Keratinocyte (primary cell): ENCODE measurements at regions not wholly inside any gene's neighbourhood (a gene's known extent, or its start where the extent isn't known, plus 50 kb on each side); places are given as distances from the start of the nearest gene placed in this dataset.

Source experiments
- DNase-seq: peaks from one replicate; pipeline ENCODE4 v3.0.0-alpha.2; 2011; ENCODE audit warnings: low read depth, missing footprints, low spot score
- FAIRE-seq: peaks from 2 replicates; lab custom pipeline; 2011; peaks lifted over from hg19 to GRCh38; lab: Jason Lieb, UNC
- H2AFZ ChIP-seq: 2 replicates; pipeline ENCODE4 v1.6.0; 2012; ENCODE audit warnings: low read length, control low read depth, inconsistent platforms; ENCODE audit not compliant: control insufficient read depth
- H3K27ac ChIP-seq: 2 replicates; pipeline ENCODE4 v1.5.1; 2011; ENCODE audit warnings: low read length; ENCODE audit not compliant: control insufficient read depth, insufficient read depth
- H3K27me3 ChIP-seq: 3 replicates; pipeline ENCODE4 v1.6.0; 2011; ENCODE audit warnings: low read length; ENCODE audit not compliant: control insufficient read depth, insufficient read depth; ENCODE audit errors: extremely low read depth
- H3K36me3 ChIP-seq, 2 experiments: 2 replicates in 1 of 2; 3 replicates in 1 of 2; pipeline ENCODE4 v1.5.1; 2011; ENCODE audit warnings: low read length in 2 of 2, mild to moderate bottlenecking in 1 of 2; ENCODE audit not compliant: control insufficient read depth in 2 of 2, insufficient read depth in 2 of 2; ENCODE audit errors: extremely low read depth in 1 of 2
- H3K4me1 ChIP-seq: 3 replicates; pipeline ENCODE4 v1.5.1; 2011; ENCODE audit warnings: low read length; ENCODE audit not compliant: control insufficient read depth, insufficient read depth; ENCODE audit errors: extremely low read depth
- H3K4me2 ChIP-seq: 3 replicates; pipeline ENCODE4 v1.6.0; 2011; ENCODE audit warnings: low read depth, low read length; ENCODE audit not compliant: control insufficient read depth, insufficient read depth; ENCODE audit errors: extremely low read depth
- H3K4me3 ChIP-seq, 3 experiments: fragments of 200-600 bp in 1 of 3; sonication (generic) in 1 of 3; 2 replicates in 2 of 3; 3 replicates in 1 of 3; pipeline ENCODE4 v1.5.1; 2011 to 2016; ENCODE audit warnings: low read length in 3 of 3, mild to moderate bottlenecking in 3 of 3, control low read depth in 2 of 3, inconsistent platforms in 1 of 3, low read depth in 1 of 3, mixed read lengths in 1 of 3, mixed run types in 1 of 3, moderate library complexity in 1 of 3; ENCODE audit not compliant: control insufficient read depth in 2 of 3, insufficient read depth in 2 of 3; ENCODE audit errors: extremely low read depth in 1 of 3
- H3K79me2 ChIP-seq: 2 replicates; pipeline ENCODE4 v1.6.0; 2012; ENCODE audit warnings: low read length; ENCODE audit not compliant: control insufficient read depth, insufficient read depth
- H3K9ac ChIP-seq: 3 replicates; pipeline ENCODE4 v1.6.0; 2011; ENCODE audit warnings: low read length; ENCODE audit not compliant: control insufficient read depth, insufficient read depth; ENCODE audit errors: extremely low read depth
- H3K9me1 ChIP-seq: 3 replicates; pipeline ENCODE4 v1.6.0; 2011; ENCODE audit warnings: low read length; ENCODE audit not compliant: control insufficient read depth, insufficient read depth; ENCODE audit errors: extremely low read depth
- H3K9me3 ChIP-seq: 2 replicates; pipeline ENCODE4 v1.5.1; 2012; ENCODE audit warnings: low read depth, low read length; ENCODE audit not compliant: control insufficient read depth
- H4K20me1 ChIP-seq: 3 replicates; pipeline ENCODE4 v1.6.0; 2011; ENCODE audit warnings: low read length; ENCODE audit not compliant: control insufficient read depth, insufficient read depth; ENCODE audit errors: extremely low read depth
- EZH2 ChIP-seq: IDR thresholded peaks from one replicate; pipeline ENCODE4 v1.6.1; 2012; ENCODE audit warnings: inconsistent platforms, mild to moderate bottlenecking, low read length, moderate library complexity
- dilution Hi-C: fragments of 300-500 bp; cut with MboI; formaldehyde crosslinking; loops from one replicate; pipeline ENCODE4 v1.7.0; 2020; ENCODE audit warnings: low sequenced_read_pairs; ENCODE audit not compliant: extremely low pct_ligation_motif_present
- TF ChIP-seq, protein P1 (sequence below), 3 experiments: IDR thresholded peaks in 1 of 3; conservative IDR thresholded peaks in 1 of 3; optimal IDR thresholded peaks in 1 of 3; 2 replicates in 2 of 3; 3 replicates in 1 of 3; pipeline versions ENCODE3 to v1.5.1; 2011; ENCODE audit warnings: low read length in 3 of 3, mild to moderate bottlenecking in 3 of 3, moderate library complexity in 2 of 3, control low read depth in 1 of 3, inconsistent platforms in 1 of 3; ENCODE audit not compliant: insufficient read depth in 2 of 3; ENCODE audit errors: extremely low read depth in 1 of 3

DNA sequence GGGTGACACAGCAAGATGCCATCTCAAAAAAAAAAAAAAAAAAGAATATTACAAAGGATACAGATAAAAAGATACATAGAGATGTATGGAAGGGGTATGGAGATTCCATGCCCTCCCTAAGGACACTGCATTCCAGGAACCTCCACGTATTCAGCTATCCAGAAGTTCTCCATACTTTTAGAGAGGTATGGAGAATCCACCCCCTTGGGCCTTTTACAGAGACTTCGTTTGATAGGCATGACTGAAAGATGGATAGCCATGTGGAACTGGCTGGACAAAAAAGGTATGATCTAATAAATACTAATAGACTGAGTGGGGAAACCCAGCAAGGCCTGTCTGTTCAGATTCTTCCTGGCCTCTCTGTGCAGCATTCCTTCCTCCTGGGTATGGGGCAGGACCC, 56.6 kb upstream of the DMRT1 start:
- no peaks in the 10 kb centered on the region for H4K20me1 ChIP-seq
- H3K9me3 ChIP-seq = no peaks in the 10 kb centered on the region

DNA sequence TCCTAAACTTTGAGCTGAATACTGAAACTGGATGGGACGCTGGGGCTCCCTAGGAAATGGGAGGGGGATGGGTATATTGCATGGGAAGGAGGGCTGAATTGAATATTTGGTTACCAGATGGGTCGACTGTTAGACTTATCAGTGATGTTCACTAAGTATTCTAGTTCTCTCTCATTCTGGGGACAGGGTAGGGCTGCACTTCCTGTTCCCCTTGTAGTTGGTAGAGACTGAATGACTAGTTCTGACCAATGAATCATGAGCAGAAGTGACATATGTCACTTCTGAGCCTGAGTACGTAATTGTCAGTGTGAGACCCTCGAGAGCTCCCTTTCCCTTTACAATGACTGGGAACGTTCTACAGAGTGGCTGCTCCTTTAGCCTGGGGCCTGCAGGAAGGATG, 55.5 kb upstream of the DMRT1 start:
- H3K36me3 ChIP-seq = no peaks in the 10 kb centered on the region
- no peaks in the 10 kb centered on the region for H4K20me1 ChIP-seq
- no peak overlapping the region for H3K27ac ChIP-seq
- no peak overlapping the region for H3K4me3 ChIP-seq
- H3K9ac ChIP-seq = no peak overlapping the region
- H3K4me1 ChIP-seq = no peaks in the 10 kb centered on the region
- no peaks in the 10 kb centered on the region for H3K9me3 ChIP-seq
- FAIRE-seq (no peak), DNase-seq (no peak)
- no peak for TF ChIP-seq EZH2
- TF ChIP-seq, protein P1, sequence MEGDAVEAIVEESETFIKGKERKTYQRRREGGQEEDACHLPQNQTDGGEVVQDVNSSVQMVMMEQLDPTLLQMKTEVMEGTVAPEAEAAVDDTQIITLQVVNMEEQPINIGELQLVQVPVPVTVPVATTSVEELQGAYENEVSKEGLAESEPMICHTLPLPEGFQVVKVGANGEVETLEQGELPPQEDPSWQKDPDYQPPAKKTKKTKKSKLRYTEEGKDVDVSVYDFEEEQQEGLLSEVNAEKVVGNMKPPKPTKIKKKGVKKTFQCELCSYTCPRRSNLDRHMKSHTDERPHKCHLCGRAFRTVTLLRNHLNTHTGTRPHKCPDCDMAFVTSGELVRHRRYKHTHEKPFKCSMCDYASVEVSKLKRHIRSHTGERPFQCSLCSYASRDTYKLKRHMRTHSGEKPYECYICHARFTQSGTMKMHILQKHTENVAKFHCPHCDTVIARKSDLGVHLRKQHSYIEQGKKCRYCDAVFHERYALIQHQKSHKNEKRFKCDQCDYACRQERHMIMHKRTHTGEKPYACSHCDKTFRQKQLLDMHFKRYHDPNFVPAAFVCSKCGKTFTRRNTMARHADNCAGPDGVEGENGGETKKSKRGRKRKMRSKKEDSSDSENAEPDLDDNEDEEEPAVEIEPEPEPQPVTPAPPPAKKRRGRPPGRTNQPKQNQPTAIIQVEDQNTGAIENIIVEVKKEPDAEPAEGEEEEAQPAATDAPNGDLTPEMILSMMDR (optimal IDR thresholded peaks at IDR 0.05 in 1 of 3, IDR thresholded peaks at IDR 0.05 in 1 of 3, conservative IDR thresholded peaks at IDR 0.05 in 1 of 3; ENCODE audit: extremely low read depth in 1 of 3, insufficient read depth in 2 of 3, low read length in 3 of 3) = no peak
- H3K27me3 ChIP-seq = no peaks in the 10 kb centered on the region
- H3K4me2 ChIP-seq = no peak overlapping the region
- dilution Hi-C loops = no loop called here
- no peak overlapping the region for H2AFZ ChIP-seq
- no peaks in the 10 kb centered on the region for H3K9me1 ChIP-seq
- no peaks in the 10 kb centered on the region for H3K79me2 ChIP-seq

More for the DNA sequence above, 56.6 kb upstream of the DMRT1 start:
- Histone ChIP-seq H3K36me3 (no peaks in the 10 kb centered on the region), H3K79me2 (no peaks in the 10 kb centered on the region), H3K9ac (no peak overlapping the region), H3K9me1 (no peaks in the 10 kb centered on the region), H3K4me2 (no peak overlapping the region), H3K4me1 (no peaks in the 10 kb centered on the region), H3K4me3 (no peak overlapping the region), H3K27me3 (no peaks in the 10 kb centered on the region), H3K27ac (no peak overlapping the region), H2AFZ (no peak overlapping the region)
- dilution Hi-C loops = no loop called here
- no peak for FAIRE-seq
- TF ChIP-seq, protein P1 (optimal IDR thresholded peaks at IDR 0.05 in 1 of 3, IDR thresholded peaks at IDR 0.05 in 1 of 3, conservative IDR thresholded peaks at IDR 0.05 in 1 of 3; ENCODE audit: extremely low read depth in 1 of 3, insufficient read depth in 2 of 3, low read length in 3 of 3) = no peak
- TF ChIP-seq EZH2 = no peak
- DNase-seq = no peak
